ENCODE measurements at regions not wholly inside any gene's neighbourhood (a gene's known extent, or its start where the extent isn't known, plus 50 kb on each side); places are given as distances from the start of the nearest gene placed in this dataset.

GRCh38 chr5:56674441-56674840, 140.9 kb upstream of the MAP3K1 start:
- no peak for TF ChIP-seq POLR2A (IDR thresholded peaks at IDR 0.05; ENCODE audit: low read length)
- no peak for TF ChIP-seq GATA1 (IDR thresholded peaks at IDR 0.05; ENCODE audit: low read depth, low read length)

Data from erythroblast (primary cell).